Stimulated activated naive B cell treated with anti-CD40 and anti-IgM and Interleukin-4, amounts not matched to agents 10 μg/mL and 1 μg/mL and 100 μg/mL, for 72 hours (primary cell): ENCODE measurements at regions not wholly inside any gene's neighbourhood (a gene's known extent, or its start where the extent isn't known, plus 50 kb on each side); places are given as distances from the start of the nearest gene placed in this dataset.

Source experiments
- ATAC-seq, 2 donors: fragments of 150-1000 bp; cut with Tn5 transposase; replicated peaks; 2 replicates each; pipeline ENCODE4 v1.10.0; 2021; ENCODE audit warnings: moderate library complexity in 1 of 2
- DNase-seq: peaks from one replicate; pipeline ENCODE4 v3.0.0; 2021
- H3K27ac Mint-ChIP-seq: one replicate; pipeline ENCODE4 v1.8.0; 2022; ENCODE audit warnings: mild to moderate bottlenecking, mixed read lengths
- H3K27me3 Mint-ChIP-seq, 2 donors: one replicate each; pipeline ENCODE4 v1.8.0; 2022; ENCODE audit warnings: mixed read lengths in 2 of 2
- H3K36me3 Mint-ChIP-seq, 2 donors: one replicate each; pipeline ENCODE4 v1.8.0; 2022; ENCODE audit warnings: mixed read lengths in 2 of 2, mild to moderate bottlenecking in 1 of 2
- H3K4me1 Mint-ChIP-seq, 2 donors: one replicate each; pipeline ENCODE4 v1.8.0; 2022; ENCODE audit warnings: mixed read lengths in 2 of 2, mild to moderate bottlenecking in 1 of 2
- H3K4me3 Mint-ChIP-seq, 2 donors: one replicate each; pipeline ENCODE4 v1.8.0; 2022; ENCODE audit warnings: mild to moderate bottlenecking in 2 of 2, mixed read lengths in 2 of 2, moderate library complexity in 1 of 2
- H3K9me3 Mint-ChIP-seq, 2 donors: one replicate each; pipeline ENCODE4 v1.8.0; 2022; ENCODE audit warnings: mixed read lengths in 2 of 2, mild to moderate bottlenecking in 1 of 2

- DNase-seq, result no peak
- Mint-ChIP-seq H3K36me3 (no peaks in the 10 kb centered on the region), H3K4me1 (no peaks in the 10 kb centered on the region), H3K27me3 (no peaks in the 10 kb centered on the region), H3K9me3 (peaks cover 3 to 4% of the 10 kb centered on the region in 2 donors), H3K4me3 (no peak overlapping the region), H3K27ac (no peak overlapping the region)
- ATAC-seq, result no peak
Observed at GRCh38 chr18:72316497-72316896, 227.6 kb downstream of the CBLN2 start.

GRCh38 chr18:72283148-72283925 is 260.8 kb downstream of the CBLN2 start:
- DNase-seq (no peak), ATAC-seq (no peak)
- no peaks in the 10 kb centered on the region for H3K27me3 Mint-ChIP-seq
- no peak overlapping the region for H3K4me3 Mint-ChIP-seq
- H3K36me3 Mint-ChIP-seq, result no peaks in the 10 kb centered on the region
- H3K9me3 Mint-ChIP-seq, result peaks cover 1 to 8% of the 10 kb centered on the region in 2 donors
- no peak overlapping the region for H3K27ac Mint-ChIP-seq
- H3K4me1 Mint-ChIP-seq, result no peaks in the 10 kb centered on the region

GRCh38 chr18:72273025-72273424 is 271.1 kb downstream of the CBLN2 start:
- DNase-seq (no peak), ATAC-seq (no peak)
- no peak overlapping the region for H3K4me3 Mint-ChIP-seq
- H3K27me3 Mint-ChIP-seq, result no peaks in the 10 kb centered on the region
- H3K9me3 Mint-ChIP-seq, result peaks cover 14 to 28% of the 10 kb centered on the region in 2 donors
- no peaks in the 10 kb centered on the region for H3K36me3 Mint-ChIP-seq
- H3K4me1 Mint-ChIP-seq, result no peaks in the 10 kb centered on the region
- no peak overlapping the region for H3K27ac Mint-ChIP-seq

GRCh38 chr18:72261590-72261989 is 282.6 kb downstream of the CBLN2 start:
- no peak overlapping the region for H3K27ac Mint-ChIP-seq
- H3K9me3 Mint-ChIP-seq, result no peaks in the 10 kb centered on the region
- ATAC-seq (no peak), DNase-seq (no peak)
- H3K4me1 Mint-ChIP-seq, result no peaks in the 10 kb centered on the region
- no peak overlapping the region for H3K4me3 Mint-ChIP-seq
- H3K36me3 Mint-ChIP-seq, result no peaks in the 10 kb centered on the region
- H3K27me3 Mint-ChIP-seq, result no peaks in the 10 kb centered on the region

GRCh38 chr18:72246076-72246475 is 298.1 kb downstream of the CBLN2 start:
- Mint-ChIP-seq H3K27ac (no peak overlapping the region), H3K36me3 (no peaks in the 10 kb centered on the region)
- ATAC-seq, result no peak

GRCh38 chr18:72235422-72235821 is 308.7 kb downstream of the CBLN2 start:
- H3K9me3 Mint-ChIP-seq, result peaks cover 0 to 5% of the 10 kb centered on the region in 2 donors
- no peaks in the 10 kb centered on the region for H3K36me3 Mint-ChIP-seq
- no peaks in the 10 kb centered on the region for H3K27me3 Mint-ChIP-seq
- no peak for ATAC-seq
- DNase-seq, result no peak
- no peak overlapping the region for H3K4me3 Mint-ChIP-seq
- H3K4me1 Mint-ChIP-seq, result no peaks in the 10 kb centered on the region
- no peak overlapping the region for H3K27ac Mint-ChIP-seq

More at GRCh38 chr18:72246076-72246475, 298.1 kb downstream of the CBLN2 start:
- no peaks in the 10 kb centered on the region for H3K27me3 Mint-ChIP-seq
- DNase-seq, result no peak
- H3K4me3 Mint-ChIP-seq, result no peak overlapping the region
- H3K9me3 Mint-ChIP-seq, result peaks cover 0 to 10% of the 10 kb centered on the region in 2 donors
- no peaks in the 10 kb centered on the region for H3K4me1 Mint-ChIP-seq

- Mint-ChIP-seq H3K4me1 (no peaks in the 10 kb centered on the region), H3K27ac (no peak overlapping the region), H3K9me3 (peaks cover 0 to 3% of the 10 kb centered on the region in 2 donors), H3K4me3 (no peak overlapping the region), H3K27me3 (no peaks in the 10 kb centered on the region), H3K36me3 (no peaks in the 10 kb centered on the region)
- ATAC-seq (no peak), DNase-seq (no peak)
Observed at GRCh38 chr18:72233106-72233505, 311.0 kb downstream of the CBLN2 start.

- no peak for DNase-seq
- Mint-ChIP-seq H3K27me3 (no peaks in the 10 kb centered on the region), H3K27ac (no peak overlapping the region), H3K4me3 (no peak overlapping the region), H3K36me3 (no peaks in the 10 kb centered on the region), H3K9me3 (peaks cover 0 to 3% of the 10 kb centered on the region in 2 donors), H3K4me1 (no peaks in the 10 kb centered on the region)
- ATAC-seq, result no peak
Observed at GRCh38 chr18:72232644-72233043, 311.5 kb downstream of the CBLN2 start.

GRCh38 chr18:72225958-72226357 is 318.2 kb downstream of the CBLN2 start:
- no peak overlapping the region for H3K4me3 Mint-ChIP-seq
- no peak overlapping the region for H3K27ac Mint-ChIP-seq
- ATAC-seq, result no peak
- no peaks in the 10 kb centered on the region for H3K4me1 Mint-ChIP-seq
- no peaks in the 10 kb centered on the region for H3K27me3 Mint-ChIP-seq
- peaks cover 0 to 3% of the 10 kb centered on the region in 2 donors for H3K9me3 Mint-ChIP-seq
- no peak for DNase-seq
- H3K36me3 Mint-ChIP-seq, result no peaks in the 10 kb centered on the region

- Mint-ChIP-seq H3K9me3 (peaks cover 0 to 5% of the 10 kb centered on the region in 2 donors), H3K36me3 (no peaks in the 10 kb centered on the region), H3K4me1 (no peaks in the 10 kb centered on the region)
Observed at GRCh38 chr18:72223733-72224132, 320.4 kb downstream of the CBLN2 start.

GRCh38 chr18:72208920-72209676 is 335.0 kb downstream of the CBLN2 start:
- peaks cover 0 to 5% of the 10 kb centered on the region in 2 donors for H3K9me3 Mint-ChIP-seq
- H3K4me1 Mint-ChIP-seq, result no peaks in the 10 kb centered on the region
- H3K36me3 Mint-ChIP-seq, result no peaks in the 10 kb centered on the region
- H3K4me3 Mint-ChIP-seq, result no peak overlapping the region
- peak overlapping the region; percentile 14 for H3K27ac Mint-ChIP-seq
- no peak for DNase-seq
- H3K27me3 Mint-ChIP-seq, result no peaks in the 10 kb centered on the region
- ATAC-seq, result no peak

More at GRCh38 chr18:72223733-72224132, 320.4 kb downstream of the CBLN2 start:
- ATAC-seq (no peak), DNase-seq (no peak)
- Mint-ChIP-seq H3K4me3 (no peak overlapping the region), H3K27me3 (no peaks in the 10 kb centered on the region), H3K27ac (no peak overlapping the region)

GRCh38 chr18:72207280-72207679 is 336.9 kb downstream of the CBLN2 start:
- H3K27ac Mint-ChIP-seq, result no peak overlapping the region
- H3K4me1 Mint-ChIP-seq, result no peaks in the 10 kb centered on the region
- ATAC-seq (no peak), DNase-seq (no peak)
- H3K9me3 Mint-ChIP-seq, result peaks cover 0 to 5% of the 10 kb centered on the region in 2 donors
- no peaks in the 10 kb centered on the region for H3K36me3 Mint-ChIP-seq
- no peaks in the 10 kb centered on the region for H3K27me3 Mint-ChIP-seq
- H3K4me3 Mint-ChIP-seq, result no peak overlapping the region

GRCh38 chr18:72206814-72207213 is 337.3 kb downstream of the CBLN2 start:
- H3K27ac Mint-ChIP-seq, result no peak overlapping the region
- DNase-seq, result no peak
- H3K4me3 Mint-ChIP-seq, result no peak overlapping the region
- no peaks in the 10 kb centered on the region for H3K36me3 Mint-ChIP-seq
- peaks cover 0 to 5% of the 10 kb centered on the region in 2 donors for H3K9me3 Mint-ChIP-seq
- no peaks in the 10 kb centered on the region for H3K4me1 Mint-ChIP-seq
- ATAC-seq, result no peak
- no peaks in the 10 kb centered on the region for H3K27me3 Mint-ChIP-seq

- Mint-ChIP-seq H3K4me1 (no peaks in the 10 kb centered on the region), H3K27me3 (no peaks in the 10 kb centered on the region), H3K4me3 (no peak overlapping the region), H3K36me3 (no peaks in the 10 kb centered on the region), H3K27ac (no peak overlapping the region), H3K9me3 (no peaks in the 10 kb centered on the region)
- DNase-seq (no peak), ATAC-seq (no peak)
Observed at GRCh38 chr18:72201032-72201431, 343.1 kb downstream of the CBLN2 start.

GRCh38 chr18:72197591-72197990 is 346.6 kb downstream of the CBLN2 start:
- no peak overlapping the region for H3K4me3 Mint-ChIP-seq
- H3K27me3 Mint-ChIP-seq, result no peaks in the 10 kb centered on the region
- peaks cover 0 to 1% of the 10 kb centered on the region in 2 donors for H3K9me3 Mint-ChIP-seq
- no peaks in the 10 kb centered on the region for H3K4me1 Mint-ChIP-seq
- H3K36me3 Mint-ChIP-seq, result no peaks in the 10 kb centered on the region
- ATAC-seq (no peak), DNase-seq (no peak)
- no peak overlapping the region for H3K27ac Mint-ChIP-seq
